H4 (cell line): ENCODE measurements at regions not wholly inside any gene's neighbourhood (a gene's known extent, or its start where the extent isn't known, plus 50 kb on each side); places are given as distances from the start of the nearest gene placed in this dataset.

ENCODE experiments used
- DNase-seq: peaks from one replicate; pipeline ENCODE4 v3.0.0-alpha.2; 2015; ENCODE audit warnings: low spot score

GRCh38 chr1:94595658-94596057, 54.1 kb upstream of the F3 start:
- DNase-seq = no peak

DNA sequence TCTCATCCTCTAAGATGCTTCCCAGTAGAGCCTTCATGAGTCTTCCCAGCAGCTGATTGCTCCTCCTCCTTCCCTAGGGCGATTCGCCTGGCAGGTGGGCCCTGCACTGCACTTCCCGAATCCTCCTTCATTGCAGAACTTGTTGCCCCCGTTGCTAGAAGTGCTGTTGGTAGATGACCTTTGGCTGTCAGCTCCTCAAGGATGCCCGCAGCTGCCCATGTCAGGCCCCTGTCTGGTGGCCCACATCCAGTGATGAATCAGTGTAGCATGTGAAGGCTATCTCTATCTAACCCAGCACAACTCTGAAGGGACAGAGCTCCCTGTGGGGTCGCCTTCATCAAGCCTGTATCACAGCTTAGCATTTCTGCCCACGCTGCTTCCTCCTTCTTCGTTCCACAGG, 52.1 kb upstream of the F3 start:
- DNase-seq = no peak

GRCh38 chr1:94592571-94592920, 51.0 kb upstream of the F3 start:
- DNase-seq = no peak

DNA sequence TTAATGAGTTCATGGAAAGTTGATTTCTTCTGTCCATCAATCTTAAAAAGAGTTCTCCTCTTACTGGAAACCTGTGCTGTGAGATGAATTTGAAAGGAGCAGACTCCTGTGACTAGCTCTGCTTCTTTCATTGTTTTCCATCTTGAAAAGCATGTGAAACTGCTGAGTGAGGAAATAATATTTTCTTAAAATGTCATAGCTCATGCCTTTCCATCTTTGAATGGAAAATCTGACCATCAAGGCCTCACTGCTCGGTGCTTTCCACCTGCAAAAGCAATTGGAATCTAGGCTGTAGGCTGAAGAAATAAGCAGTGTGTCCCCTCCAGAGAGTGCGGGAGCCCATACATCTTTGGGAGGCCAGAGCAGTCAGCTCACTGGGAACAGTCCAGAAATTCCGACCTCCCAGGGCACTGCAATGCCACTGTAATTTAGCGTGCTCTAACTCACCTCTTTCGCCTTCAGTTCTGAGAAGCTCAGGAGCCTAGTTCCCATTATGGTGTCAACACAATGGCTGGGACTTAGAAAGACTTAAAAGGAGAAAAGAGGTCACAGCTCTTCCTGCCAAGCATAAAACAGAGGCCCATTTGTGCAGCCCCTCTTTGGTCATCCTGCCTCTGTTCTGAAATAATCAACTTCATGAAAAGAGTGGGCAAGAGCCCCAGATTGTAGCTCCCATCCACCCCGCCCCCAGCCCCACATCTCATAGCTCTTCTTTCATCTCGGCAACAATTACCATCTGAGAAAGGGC, 50.4 kb upstream of the F3 start:
- no peak for DNase-seq
